Activated CD8-positive, alpha-beta T cell treated with anti-CD3 and anti-CD28 coated beads for 36 hours (primary cell): ENCODE measurements at regions not wholly inside any gene's neighbourhood (a gene's known extent, or its start where the extent isn't known, plus 50 kb on each side); places are given as distances from the start of the nearest gene placed in this dataset.

Experiments
- ATAC-seq: fragments of 200-7000 bp; cut with Tn5 transposase; one replicate; pipeline ENCODE4 v1.10.0; 2021; ENCODE audit warnings: mild to moderate bottlenecking, moderate library complexity
- CTCF ChIA-PET: fragments of 350-600 bp; sonication (Branson Sonifier 250); formaldehyde crosslinking; loops from one replicate; lab custom pipeline; 2021; ENCODE audit warnings: antibody characterized with exemption; lab: Charles Lee
- POLR2A ChIA-PET: fragments of 350-600 bp; sonication (Branson Sonifier 250); formaldehyde crosslinking; loops from one replicate; lab custom pipeline; 2021; ENCODE audit warnings: antibody characterized with exemption; lab: Charles Lee
- DNase-seq: peaks from one replicate; pipeline ENCODE4 v3.0.0-alpha.2; 2020
- H3K27ac Mint-ChIP-seq: one replicate; pipeline ENCODE4 v1.8.0; 2021; ENCODE audit warnings: mild to moderate bottlenecking, mixed read lengths
- H3K27me3 Mint-ChIP-seq: one replicate; pipeline ENCODE4 v1.8.0; 2021; ENCODE audit warnings: mixed read lengths
- H3K36me3 Mint-ChIP-seq: one replicate; pipeline ENCODE4 v1.8.0; 2021; ENCODE audit warnings: low read depth, mixed read lengths
- H3K4me1 Mint-ChIP-seq: one replicate; pipeline ENCODE4 v1.8.0; 2021; ENCODE audit warnings: low read depth, mixed read lengths
- H3K4me3 Mint-ChIP-seq: one replicate; pipeline ENCODE4 v1.8.0; 2021; ENCODE audit warnings: mild to moderate bottlenecking, moderate library complexity, mixed read lengths
- H3K9me3 Mint-ChIP-seq: one replicate; pipeline ENCODE4 v1.8.0; 2021; ENCODE audit warnings: mixed read lengths
- CTCF ChIP-seq: fragments of 200-600 bp; IDR thresholded peaks from one replicate; pipeline ENCODE4 v1.8.0; 2022; ENCODE audit warnings: antibody characterized with exemption, mild to moderate bottlenecking
- intact Hi-C: fragments of 100-400 bp; cut with micrococcal nuclease; formaldehyde crosslinking; loops from one replicate; pipeline ENCODE4 v1.10.0; 2022

GRCh38 chr3:40701016-40701588 is 176.3 kb downstream of the ZNF621 start:
- no peak for TF ChIP-seq CTCF
- Mint-ChIP-seq H3K27ac (no peak overlapping the region), H3K9me3 (no peaks in the 10 kb centered on the region), H3K27me3 (peaks cover 2% of the 10 kb centered on the region), H3K4me3 (no peak overlapping the region), H3K36me3 (no peaks in the 10 kb centered on the region), H3K4me1 (no peaks in the 10 kb centered on the region)
- ChIA-PET CTCF (no interaction called here), POLR2A (no interaction called here)
- DNase-seq (no peak), ATAC-seq (no peak)
- intact Hi-C loops: no loop called here

- intact Hi-C loops: no loop called here
- ATAC-seq (no peak), DNase-seq (no peak)
- ChIA-PET CTCF (no interaction called here), POLR2A (no interaction called here)
- Mint-ChIP-seq H3K4me3 (no peak overlapping the region), H3K27me3 (no peaks in the 10 kb centered on the region), H3K27ac (no peak overlapping the region), H3K9me3 (no peaks in the 10 kb centered on the region), H3K4me1 (no peaks in the 10 kb centered on the region), H3K36me3 (no peaks in the 10 kb centered on the region)
- TF ChIP-seq CTCF: no peak
Measured at GRCh38 chr3:40704224-40704623, 179.5 kb downstream of the ZNF621 start.

GRCh38 chr3:40705663-40706062 is 180.9 kb downstream of the ZNF621 start:
- ChIA-PET POLR2A (no interaction called here), CTCF (no interaction called here)
- Mint-ChIP-seq H3K4me1 (no peaks in the 10 kb centered on the region), H3K36me3 (no peaks in the 10 kb centered on the region), H3K27me3 (peaks cover 1% of the 10 kb centered on the region), H3K27ac (no peak overlapping the region), H3K9me3 (no peaks in the 10 kb centered on the region), H3K4me3 (no peak overlapping the region)
- TF ChIP-seq CTCF: no peak
- DNase-seq (no peak), ATAC-seq (no peak)
- intact Hi-C loops: no loop called here

- CTCF ChIA-PET: no interaction called here
- H3K4me3 Mint-ChIP-seq: no peak overlapping the region
- no peak overlapping the region for H3K27ac Mint-ChIP-seq
- no peak for DNase-seq
- POLR2A ChIA-PET: no interaction called here
- no peaks in the 10 kb centered on the region for H3K36me3 Mint-ChIP-seq
- H3K4me1 Mint-ChIP-seq: no peaks in the 10 kb centered on the region
- ATAC-seq: no peak
- intact Hi-C loops: no loop called here
- TF ChIP-seq CTCF: no peak
- peaks cover 14% of the 10 kb centered on the region for H3K27me3 Mint-ChIP-seq
- no peaks in the 10 kb centered on the region for H3K9me3 Mint-ChIP-seq
Measured at GRCh38 chr3:40713306-40713705, 188.5 kb downstream of the ZNF621 start.

GRCh38 chr3:40713795-40714194 is 189.0 kb downstream of the ZNF621 start:
- no peaks in the 10 kb centered on the region for H3K4me1 Mint-ChIP-seq
- intact Hi-C loops: no loop called here
- ChIA-PET POLR2A (no interaction called here), CTCF (no interaction called here)
- H3K4me3 Mint-ChIP-seq: no peak overlapping the region
- H3K36me3 Mint-ChIP-seq: no peaks in the 10 kb centered on the region
- ATAC-seq (no peak), DNase-seq (no peak)
- no peak overlapping the region for H3K27ac Mint-ChIP-seq
- peaks cover 14% of the 10 kb centered on the region for H3K27me3 Mint-ChIP-seq
- no peak for TF ChIP-seq CTCF
- H3K9me3 Mint-ChIP-seq: no peaks in the 10 kb centered on the region
